SU-DHL-6 (cell line): ENCODE measurements at regions not wholly inside any gene's neighbourhood (a gene's known extent, or its start where the extent isn't known, plus 50 kb on each side); places are given as distances from the start of the nearest gene placed in this dataset.

Source experiments
- H2AFZ ChIP-seq: fragments of 200-600 bp; sonication (generic); 2 replicates; pipeline ENCODE4 v1.6.1; 2014; ENCODE audit warnings: low read depth, mild to moderate bottlenecking, moderate library complexity, mixed read lengths, antibody characterized with exemption, low read length; ENCODE audit not compliant: severe bottlenecking
- H3F3A ChIP-seq: fragments of 200-600 bp; shearing (Covaris generic); 2 replicates; pipeline ENCODE4 v1.6.0; 2016; ENCODE audit warnings: antibody characterized with exemption, mild to moderate bottlenecking; ENCODE audit not compliant: insufficient read depth
- H3K27ac ChIP-seq: fragments of 200-600 bp; sonication (generic); 2 replicates; pipeline ENCODE4 v1.5.1; 2016; ENCODE audit warnings: low read depth, mild to moderate bottlenecking, low read length, moderate library complexity, mixed read lengths
- H3K27me3 ChIP-seq: fragments of 200-600 bp; sonication (generic), shearing (Covaris generic); 2 replicates; pipeline ENCODE4 v1.6.0; 2014; ENCODE audit warnings: mild to moderate bottlenecking, low read length
- H3K36me3 ChIP-seq: fragments of 200-600 bp; sonication (generic); 2 replicates; pipeline ENCODE4 v1.6.1; 2014; ENCODE audit warnings: mild to moderate bottlenecking, low read length, mixed read lengths
- H3K4me2 ChIP-seq: fragments of 300-600, 200-600 bp; shearing (Covaris generic), sonication (generic); 2 replicates; pipeline ENCODE4 v1.6.0; 2014; ENCODE audit warnings: low read length, low read depth, mild to moderate bottlenecking; ENCODE audit not compliant: poor library complexity, severe bottlenecking
- H3K4me3 ChIP-seq: fragments of 200-600 bp; sonication (generic); 2 replicates; pipeline ENCODE4 v1.5.1; 2014; ENCODE audit warnings: antibody characterized with exemption, low read length, mild to moderate bottlenecking, mixed read lengths; ENCODE audit not compliant: insufficient read depth, poor library complexity, severe bottlenecking
- H3K79me2 ChIP-seq: fragments of 200-600 bp; sonication (generic); 2 replicates; pipeline ENCODE4 v1.6.1; 2014; ENCODE audit warnings: mild to moderate bottlenecking, low read length, moderate library complexity; ENCODE audit not compliant: insufficient read depth
- H3K9ac ChIP-seq: fragments of 200-600 bp; sonication (generic); 2 replicates; pipeline ENCODE4 v1.7.0; 2014; ENCODE audit warnings: mild to moderate bottlenecking, low read length
- H3K9me2 ChIP-seq: fragments of 200-600 bp; sonication (generic); replicated peaks from 2 replicates; pipeline ENCODE4 v1.6.1; 2014; ENCODE audit warnings: low read length; ENCODE audit not compliant: insufficient read depth
- H3K9me3 ChIP-seq: fragments of 200-600 bp; sonication (generic); 2 replicates; pipeline ENCODE4 v1.6.1; 2014; ENCODE audit warnings: low read length, mixed read lengths; ENCODE audit not compliant: insufficient read depth
- H4K20me1 ChIP-seq: fragments of 200-600 bp; sonication (generic); 2 replicates; pipeline ENCODE4 v1.6.1; 2014; ENCODE audit warnings: low read depth, mild to moderate bottlenecking, antibody characterized with exemption, low read length, moderate library complexity, mixed read lengths
- EZH2phosphoT487 ChIP-seq: fragments of 200-600 bp; sonication (generic), shearing (Covaris generic); conservative IDR thresholded peaks from 2 replicates; pipeline ENCODE4 v1.6.1; 2018; ENCODE audit warnings: mild to moderate bottlenecking, antibody characterized with exemption, low read length, moderate library complexity, mixed read lengths
- TF ChIP-seq, protein P1 (sequence below): fragments of 200-600 bp; sonication (generic); IDR thresholded peaks from one replicate; pipeline ENCODE4 v1.5.1; 2017; ENCODE audit warnings: antibody characterized with exemption, mild to moderate bottlenecking, low read length, moderate library complexity; ENCODE audit not compliant: insufficient read depth, poor library complexity, severe bottlenecking

DNA sequence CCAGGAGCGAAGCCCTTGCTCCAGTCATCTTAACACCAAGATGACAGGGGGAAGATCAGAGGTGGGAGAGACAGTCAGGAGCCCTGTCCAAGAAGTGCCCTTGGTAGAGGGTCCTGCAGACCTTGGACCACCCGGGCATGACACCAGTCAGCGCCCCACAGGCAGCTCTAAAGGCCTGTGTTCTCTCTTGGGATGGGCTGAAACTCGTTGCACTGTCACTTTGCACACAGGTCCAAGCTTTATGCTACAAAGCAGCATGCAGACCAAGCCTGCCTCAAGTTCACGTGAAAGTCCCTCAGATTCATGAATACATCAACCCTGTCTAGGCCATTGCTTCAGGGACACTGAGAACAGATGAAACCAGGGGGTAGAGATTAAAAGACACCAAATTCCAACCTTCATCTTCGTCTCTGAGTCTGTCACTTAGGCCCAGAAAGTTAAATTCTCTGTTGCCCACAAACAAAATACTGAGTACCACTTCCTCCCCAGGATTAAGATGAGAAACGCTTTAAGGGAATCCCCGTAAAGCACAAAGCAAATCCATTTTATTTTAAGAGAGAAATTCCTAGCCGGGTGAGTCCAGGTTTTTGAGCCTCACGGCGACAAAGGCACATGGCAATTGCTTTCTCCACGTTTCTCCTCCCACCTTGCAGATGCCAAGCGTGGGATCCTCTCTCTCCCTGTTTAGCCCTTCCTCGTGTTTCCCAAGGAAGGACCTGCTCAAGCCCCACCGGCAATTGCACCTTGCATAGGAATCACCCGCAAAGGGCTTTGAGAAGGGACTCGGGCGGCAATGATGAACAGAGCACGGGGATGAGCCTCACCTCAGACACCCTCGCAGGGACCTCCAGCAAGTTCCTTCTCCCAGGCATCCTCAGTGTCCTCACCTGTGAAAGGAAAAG is 75.0 kb upstream of the ID2 start:
- Histone ChIP-seq H3K79me2 (no peaks in the 10 kb centered on the region), H3F3A (no peaks in the 10 kb centered on the region), H3K4me3 (no peak overlapping the region), H2AFZ (no peak overlapping the region), H3K36me3 (no peaks in the 10 kb centered on the region), H3K9ac (no peak overlapping the region), H4K20me1 (no peaks in the 10 kb centered on the region), H3K4me2 (no peak overlapping the region), H3K27ac (no peak overlapping the region), H3K9me2 (no peaks in the 10 kb centered on the region), H3K27me3 (no peaks in the 10 kb centered on the region), H3K9me3 (no peaks in the 10 kb centered on the region; the same call in 1 of the 2 replicates)
- TF ChIP-seq, protein P1, sequence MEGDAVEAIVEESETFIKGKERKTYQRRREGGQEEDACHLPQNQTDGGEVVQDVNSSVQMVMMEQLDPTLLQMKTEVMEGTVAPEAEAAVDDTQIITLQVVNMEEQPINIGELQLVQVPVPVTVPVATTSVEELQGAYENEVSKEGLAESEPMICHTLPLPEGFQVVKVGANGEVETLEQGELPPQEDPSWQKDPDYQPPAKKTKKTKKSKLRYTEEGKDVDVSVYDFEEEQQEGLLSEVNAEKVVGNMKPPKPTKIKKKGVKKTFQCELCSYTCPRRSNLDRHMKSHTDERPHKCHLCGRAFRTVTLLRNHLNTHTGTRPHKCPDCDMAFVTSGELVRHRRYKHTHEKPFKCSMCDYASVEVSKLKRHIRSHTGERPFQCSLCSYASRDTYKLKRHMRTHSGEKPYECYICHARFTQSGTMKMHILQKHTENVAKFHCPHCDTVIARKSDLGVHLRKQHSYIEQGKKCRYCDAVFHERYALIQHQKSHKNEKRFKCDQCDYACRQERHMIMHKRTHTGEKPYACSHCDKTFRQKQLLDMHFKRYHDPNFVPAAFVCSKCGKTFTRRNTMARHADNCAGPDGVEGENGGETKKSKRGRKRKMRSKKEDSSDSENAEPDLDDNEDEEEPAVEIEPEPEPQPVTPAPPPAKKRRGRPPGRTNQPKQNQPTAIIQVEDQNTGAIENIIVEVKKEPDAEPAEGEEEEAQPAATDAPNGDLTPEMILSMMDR = no peak
- no peak for TF ChIP-seq EZH2phosphoT487

DNA sequence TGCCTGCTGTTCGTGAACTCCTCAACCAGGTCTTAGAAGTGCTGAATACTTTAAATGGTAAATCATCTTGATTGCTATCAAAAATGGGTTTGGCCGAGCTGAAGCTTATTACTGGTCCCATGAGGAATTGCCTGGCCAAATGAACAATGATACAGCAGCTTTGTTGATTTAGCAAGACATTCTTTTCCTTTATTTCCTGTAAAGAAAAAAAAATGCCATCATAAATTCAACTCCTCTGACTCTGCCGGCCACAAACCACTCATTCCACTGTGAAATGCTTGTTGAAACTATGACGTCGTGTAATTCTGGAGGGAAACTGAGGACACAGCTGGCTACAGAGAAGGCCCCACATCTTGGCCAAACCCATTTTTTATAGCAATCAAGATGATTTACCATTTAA is 74.2 kb upstream of the ID2 start:
- H2AFZ ChIP-seq = no peak overlapping the region
- H4K20me1 ChIP-seq = no peaks in the 10 kb centered on the region
- no peaks in the 10 kb centered on the region for H3K9me2 ChIP-seq
- H3K79me2 ChIP-seq = no peaks in the 10 kb centered on the region
- H3K27ac ChIP-seq = no peak overlapping the region
- no peaks in the 10 kb centered on the region for H3F3A ChIP-seq
- no peaks in the 10 kb centered on the region for H3K27me3 ChIP-seq
- no peak overlapping the region for H3K4me2 ChIP-seq
- no peak overlapping the region for H3K9ac ChIP-seq
- TF ChIP-seq, protein P1 = no peak
- TF ChIP-seq EZH2phosphoT487 = no peak
- no peaks in the 10 kb centered on the region; the same call in 1 of the 2 replicates for H3K9me3 ChIP-seq
- no peak overlapping the region for H3K4me3 ChIP-seq
- H3K36me3 ChIP-seq = no peaks in the 10 kb centered on the region

DNA sequence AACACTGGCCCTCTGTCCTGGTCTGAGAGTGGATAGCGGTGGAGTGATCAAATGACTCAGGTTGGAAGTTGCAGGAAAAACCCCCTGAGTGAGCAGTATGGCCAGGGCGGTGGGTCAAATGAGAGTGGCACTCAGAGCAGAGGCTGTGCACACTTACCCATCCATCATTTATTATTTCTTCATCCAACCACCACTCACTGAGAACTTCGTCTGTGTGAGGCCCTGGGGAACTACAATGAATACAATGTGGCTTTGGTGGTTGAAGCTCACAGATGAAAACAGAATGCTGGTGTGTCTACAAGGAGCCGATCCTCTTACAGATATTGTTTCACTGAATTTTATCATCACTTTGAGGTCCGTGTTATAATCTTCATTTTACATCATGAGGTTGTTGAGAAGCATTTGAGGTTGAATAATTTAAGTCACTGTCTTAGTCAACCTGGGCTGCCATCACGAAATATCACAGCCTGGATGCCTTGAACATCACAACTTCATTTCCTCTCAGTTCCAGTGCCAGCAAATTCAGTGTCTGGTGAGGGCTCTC is 73.4 kb upstream of the ID2 start:
- no peaks in the 10 kb centered on the region for H3K9me2 ChIP-seq
- no peak for TF ChIP-seq EZH2phosphoT487
- TF ChIP-seq, protein P1 = no peak
- no peaks in the 10 kb centered on the region for H3F3A ChIP-seq
- H3K9ac ChIP-seq = no peak overlapping the region
- H3K27ac ChIP-seq = no peak overlapping the region
- H3K4me3 ChIP-seq = no peak overlapping the region
- no peaks in the 10 kb centered on the region for H3K36me3 ChIP-seq
- H3K4me2 ChIP-seq = no peak overlapping the region
- H2AFZ ChIP-seq = no peak overlapping the region
- no peaks in the 10 kb centered on the region; the same call in 1 of the 2 replicates for H3K9me3 ChIP-seq
- H4K20me1 ChIP-seq = no peaks in the 10 kb centered on the region
- no peaks in the 10 kb centered on the region for H3K79me2 ChIP-seq
- no peaks in the 10 kb centered on the region for H3K27me3 ChIP-seq
